ENCODE measurements at regions not wholly inside any gene's neighbourhood (a gene's known extent, or its start where the extent isn't known, plus 50 kb on each side); places are given as distances from the start of the nearest gene placed in this dataset.

- Histone ChIP-seq H3K4me1 (ENCODE audit: insufficient read depth, low read length, poor library complexity, severe bottlenecking) (no peaks in the 10 kb centered on the region), H3K9me3 (ENCODE audit: low read depth, low read length, poor library complexity, severe bottlenecking) (no peaks in the 10 kb centered on the region), H3K36me3 (ENCODE audit: insufficient read depth, low read length, poor library complexity, severe bottlenecking) (no peaks in the 10 kb centered on the region), H3K27ac (ENCODE audit: low read depth, low read length, poor library complexity, severe bottlenecking) (no peak overlapping the region), H3K27me3 (replicated peaks; ENCODE audit: insufficient read depth, low read depth, low read length, poor library complexity) (peaks cover 4% of the 10 kb centered on the region), H3K4me3 (ENCODE audit: low read depth, low read length, poor library complexity, severe bottlenecking) (no peak overlapping the region)
- POLR2A ChIA-PET (ENCODE audit: low non-redundant PET), result no interaction called here
- no TSS peak for BruUV-seq (replicated peaks)
- intact Hi-C loops (cut with micrococcal nuclease; ENCODE audit: unreplicated experiment), result no loop called here
- no peak for DNase-seq (ENCODE audit: low spot score)
- no peak for TF ChIP-seq EZH2 (IDR thresholded peaks at IDR 0.05; ENCODE audit: borderline replicate concordance, low read depth, low read length, poor library complexity, severe bottlenecking)
- TF ChIP-seq CTCF (conservative IDR thresholded peaks at IDR 0.05; ENCODE audit: low read depth, low read length), result no peak
- CTCF ChIA-PET, result no interaction called here
Observed at GRCh38 chr3:180267202-180267843, 230.6 kb upstream of the PEX5L start.

- TF ChIP-seq EZH2 (IDR thresholded peaks at IDR 0.05; ENCODE audit: borderline replicate concordance, low read depth, low read length, poor library complexity, severe bottlenecking) (no peak), CTCF (conservative IDR thresholded peaks at IDR 0.05; ENCODE audit: low read depth, low read length) (no peak)
- BruUV-seq (replicated peaks), result no TSS peak
- Histone ChIP-seq H3K4me3 (ENCODE audit: low read depth, low read length, poor library complexity, severe bottlenecking) (no peak overlapping the region), H3K4me1 (ENCODE audit: insufficient read depth, low read length, poor library complexity, severe bottlenecking) (no peaks in the 10 kb centered on the region), H3K9me3 (ENCODE audit: low read depth, low read length, poor library complexity, severe bottlenecking) (no peaks in the 10 kb centered on the region), H3K27ac (ENCODE audit: low read depth, low read length, poor library complexity, severe bottlenecking) (no peak overlapping the region), H3K36me3 (ENCODE audit: insufficient read depth, low read length, poor library complexity, severe bottlenecking) (no peaks in the 10 kb centered on the region), H3K27me3 (replicated peaks; ENCODE audit: insufficient read depth, low read depth, low read length, poor library complexity) (peaks cover 4% of the 10 kb centered on the region)
- POLR2A ChIA-PET (ENCODE audit: low non-redundant PET), result no interaction called here
- CTCF ChIA-PET, result no interaction called here
- no peak for DNase-seq (ENCODE audit: low spot score)
- intact Hi-C loops (cut with micrococcal nuclease; ENCODE audit: unreplicated experiment), result no loop called here
Observed at GRCh38 chr3:180274536-180274935, 237.8 kb upstream of the PEX5L start.

- H3K27ac ChIP-seq (ENCODE audit: low read depth, low read length, poor library complexity, severe bottlenecking), result no peak overlapping the region
- H3K36me3 ChIP-seq (ENCODE audit: insufficient read depth, low read length, poor library complexity, severe bottlenecking), result no peaks in the 10 kb centered on the region
- H3K4me3 ChIP-seq (ENCODE audit: low read depth, low read length, poor library complexity, severe bottlenecking), result no peak overlapping the region
- peaks cover 4% of the 10 kb centered on the region for H3K27me3 ChIP-seq (replicated peaks; ENCODE audit: insufficient read depth, low read depth, low read length, poor library complexity)
- no peak for DNase-seq (ENCODE audit: low spot score)
- no TSS peak for BruUV-seq (replicated peaks)
- H3K9me3 ChIP-seq (ENCODE audit: low read depth, low read length, poor library complexity, severe bottlenecking), result no peaks in the 10 kb centered on the region
- TF ChIP-seq EZH2 (IDR thresholded peaks at IDR 0.05; ENCODE audit: borderline replicate concordance, low read depth, low read length, poor library complexity, severe bottlenecking), result no peak
- no peak for TF ChIP-seq CTCF (conservative IDR thresholded peaks at IDR 0.05; ENCODE audit: low read depth, low read length)
- no peaks in the 10 kb centered on the region for H3K4me1 ChIP-seq (ENCODE audit: insufficient read depth, low read length, poor library complexity, severe bottlenecking)
- CTCF ChIA-PET, result no interaction called here
- intact Hi-C loops (cut with micrococcal nuclease; ENCODE audit: unreplicated experiment), result no loop called here
- POLR2A ChIA-PET (ENCODE audit: low non-redundant PET), result no interaction called here
Observed at GRCh38 chr3:180275176-180275575, 238.4 kb upstream of the PEX5L start.
